ENCODE measurements at regions not wholly inside any gene's neighbourhood (a gene's known extent, or its start where the extent isn't known, plus 50 kb on each side); places are given as distances from the start of the nearest gene placed in this dataset.

GRCh38 chr2:200087451-200087850 is 132.1 kb downstream of the MAIP1 start:
- no peak overlapping the region for H3K9ac ChIP-seq (ENCODE audit: low read depth, low read length)
- no peaks in the 10 kb centered on the region for H3K36me3 ChIP-seq (ENCODE audit: insufficient read depth, low read depth, low read length)
- H3K4me3 ChIP-seq (ENCODE audit: low read length) = no peak overlapping the region
- no peaks in the 10 kb centered on the region for H3K9me3 ChIP-seq (ENCODE audit: insufficient read depth, low read depth, low read length)
- H3K27ac ChIP-seq (ENCODE audit: low read length) = no peak overlapping the region
- H3K4me1 ChIP-seq (ENCODE audit: insufficient read depth, low read length) = peaks cover 23% of the 10 kb centered on the region; the same call in 1 of the 2 replicates
- H3K27me3 ChIP-seq (ENCODE audit: insufficient read depth, low read length) = no peaks in the 10 kb centered on the region

- Histone ChIP-seq H3K27ac (ENCODE audit: low read length) (no peak overlapping the region), H3K27me3 (ENCODE audit: insufficient read depth, low read length) (no peaks in the 10 kb centered on the region), H3K36me3 (ENCODE audit: insufficient read depth, low read depth, low read length) (no peaks in the 10 kb centered on the region), H3K9me3 (ENCODE audit: insufficient read depth, low read depth, low read length) (no peaks in the 10 kb centered on the region), H3K9ac (ENCODE audit: low read depth, low read length) (no peak overlapping the region), H3K4me3 (ENCODE audit: low read length) (no peak overlapping the region), H3K4me1 (ENCODE audit: insufficient read depth, low read length) (peaks cover 23% of the 10 kb centered on the region; the same call in 1 of the 2 replicates)
Measured at GRCh38 chr2:200089040-200089755, 133.8 kb downstream of the MAIP1 start.

DNA sequence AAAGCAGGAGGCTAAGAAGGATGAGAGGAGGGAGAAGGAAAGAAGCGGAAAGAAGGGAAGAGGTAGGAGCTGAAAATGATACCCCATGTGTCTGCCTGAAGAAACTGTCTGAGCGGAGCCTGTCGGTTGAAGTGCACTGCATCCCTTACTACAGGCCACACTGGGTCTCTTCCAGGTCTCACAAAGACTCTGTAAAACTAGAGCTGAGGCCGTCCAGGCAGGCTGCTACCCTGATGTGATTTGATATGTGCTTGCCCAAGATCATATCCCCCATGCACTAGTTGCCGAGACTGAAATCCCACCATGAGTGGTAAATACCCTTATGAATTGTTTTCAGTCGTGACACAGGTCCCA is 134.4 kb downstream of the MAIP1 start:
- Histone ChIP-seq H3K9ac (ENCODE audit: low read depth, low read length) (no peak overlapping the region), H3K9me3 (ENCODE audit: insufficient read depth, low read depth, low read length) (no peaks in the 10 kb centered on the region), H3K36me3 (ENCODE audit: insufficient read depth, low read depth, low read length) (no peaks in the 10 kb centered on the region), H3K27me3 (ENCODE audit: insufficient read depth, low read length) (no peaks in the 10 kb centered on the region), H3K4me3 (ENCODE audit: low read length) (no peak overlapping the region), H3K27ac (ENCODE audit: low read length) (no peak overlapping the region), H3K4me1 (ENCODE audit: insufficient read depth, low read length) (peaks cover 23% of the 10 kb centered on the region; the same call in 1 of the 2 replicates)

DNA sequence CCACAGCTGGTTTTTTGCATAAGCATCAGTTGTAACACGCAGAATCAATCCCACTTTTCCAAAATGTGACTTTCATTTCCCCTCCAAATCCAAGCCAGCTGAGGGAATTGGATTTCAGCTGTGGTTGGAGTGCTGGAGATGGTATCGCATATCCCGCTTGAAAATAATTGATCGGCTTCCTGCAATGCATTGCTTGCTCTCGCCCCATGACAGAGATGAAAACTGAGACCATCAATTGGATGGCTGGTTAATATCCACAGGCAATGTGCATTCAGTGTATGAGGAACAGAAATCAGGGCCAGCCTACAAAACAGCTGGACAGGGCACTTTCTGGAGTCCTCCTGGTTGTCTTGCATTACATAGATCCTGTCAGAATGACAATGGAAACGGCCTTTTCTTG is 135.3 kb downstream of the MAIP1 start:
- Histone ChIP-seq H3K9me3 (ENCODE audit: insufficient read depth, low read depth, low read length) (no peaks in the 10 kb centered on the region), H3K36me3 (ENCODE audit: insufficient read depth, low read depth, low read length) (no peaks in the 10 kb centered on the region), H3K27ac (ENCODE audit: low read length) (no peak overlapping the region), H3K4me3 (ENCODE audit: low read length) (no peak overlapping the region), H3K27me3 (ENCODE audit: insufficient read depth, low read length) (no peaks in the 10 kb centered on the region), H3K9ac (ENCODE audit: low read depth, low read length) (no peak overlapping the region), H3K4me1 (ENCODE audit: insufficient read depth, low read length) (peaks cover 23% of the 10 kb centered on the region; the same call in 1 of the 2 replicates)

DNA sequence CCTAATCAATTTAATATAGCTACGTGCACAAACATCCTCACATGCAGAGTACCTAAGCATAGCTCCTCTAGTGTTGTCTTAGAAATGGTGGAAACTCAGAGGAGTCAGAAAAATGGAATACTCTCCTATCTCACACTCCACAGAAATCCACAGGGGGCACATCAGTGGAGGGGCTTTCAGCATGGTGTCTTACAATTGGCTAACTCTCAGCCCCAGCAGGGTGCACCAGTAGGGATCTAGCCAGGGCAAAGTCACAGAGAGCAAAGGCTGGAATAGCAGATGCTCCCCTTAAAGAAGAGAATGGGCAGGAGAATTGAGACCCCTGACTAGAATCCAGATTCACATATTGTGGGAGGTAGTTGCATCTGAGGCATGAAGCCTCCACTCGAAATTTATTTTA is 135.7 kb downstream of the MAIP1 start:
- no peaks in the 10 kb centered on the region for H3K27me3 ChIP-seq (ENCODE audit: insufficient read depth, low read length)
- no peak overlapping the region for H3K9ac ChIP-seq (ENCODE audit: low read depth, low read length)
- no peaks in the 10 kb centered on the region for H3K9me3 ChIP-seq (ENCODE audit: insufficient read depth, low read depth, low read length)
- no peak overlapping the region for H3K27ac ChIP-seq (ENCODE audit: low read length)
- peaks cover 23% of the 10 kb centered on the region; the same call in 1 of the 2 replicates for H3K4me1 ChIP-seq (ENCODE audit: insufficient read depth, low read length)
- H3K4me3 ChIP-seq (ENCODE audit: low read length) = no peak overlapping the region
- no peaks in the 10 kb centered on the region for H3K36me3 ChIP-seq (ENCODE audit: insufficient read depth, low read depth, low read length)

DNA sequence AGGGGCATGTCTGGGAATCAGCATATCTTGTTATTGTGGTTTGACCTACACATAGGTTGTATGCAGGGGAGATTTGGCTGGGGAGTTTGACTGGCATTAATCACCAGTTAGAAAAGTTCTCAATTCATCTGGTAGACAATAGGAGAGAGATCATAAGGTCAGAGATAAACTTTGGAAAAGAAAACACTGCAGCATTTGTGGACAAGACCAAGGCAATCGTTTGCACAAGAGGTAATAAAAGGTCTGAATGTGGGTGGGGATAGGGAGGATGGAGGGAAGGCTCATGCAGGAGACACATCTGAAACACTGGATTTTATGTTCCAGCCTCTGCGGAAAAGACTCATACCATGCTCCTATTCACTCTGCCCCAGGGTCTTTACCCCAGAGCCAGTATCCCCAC is 136.9 kb downstream of the MAIP1 start:
- Histone ChIP-seq H3K36me3 (ENCODE audit: insufficient read depth, low read depth, low read length) (no peaks in the 10 kb centered on the region), H3K4me3 (ENCODE audit: low read length) (no peak overlapping the region), H3K9ac (ENCODE audit: low read depth, low read length) (no peak overlapping the region)

GRCh38 chr2:200095436-200095835 is 140.1 kb downstream of the MAIP1 start:
- Histone ChIP-seq H3K4me3 (ENCODE audit: low read length) (no peak overlapping the region), H3K27ac (ENCODE audit: low read length) (no peak overlapping the region), H3K9ac (ENCODE audit: low read depth, low read length) (no peak overlapping the region), H3K4me1 (ENCODE audit: insufficient read depth, low read length) (peaks cover 11% of the 10 kb centered on the region; the same call in 1 of the 2 replicates), H3K36me3 (ENCODE audit: insufficient read depth, low read depth, low read length) (no peaks in the 10 kb centered on the region), H3K27me3 (ENCODE audit: insufficient read depth, low read length) (no peaks in the 10 kb centered on the region), H3K9me3 (ENCODE audit: insufficient read depth, low read depth, low read length) (no peaks in the 10 kb centered on the region)

More for the DNA sequence above, 136.9 kb downstream of the MAIP1 start:
- H3K27me3 ChIP-seq (ENCODE audit: insufficient read depth, low read length) = no peaks in the 10 kb centered on the region
- no peaks in the 10 kb centered on the region for H3K9me3 ChIP-seq (ENCODE audit: insufficient read depth, low read depth, low read length)
- no peak overlapping the region for H3K27ac ChIP-seq (ENCODE audit: low read length)
- peaks cover 23% of the 10 kb centered on the region; the same call in 1 of the 2 replicates for H3K4me1 ChIP-seq (ENCODE audit: insufficient read depth, low read length)

GRCh38 chr2:200099256-200099655 is 143.9 kb downstream of the MAIP1 start:
- no peak overlapping the region for H3K9ac ChIP-seq (ENCODE audit: low read depth, low read length)
- H3K9me3 ChIP-seq (ENCODE audit: insufficient read depth, low read depth, low read length) = no peaks in the 10 kb centered on the region
- no peaks in the 10 kb centered on the region for H3K27me3 ChIP-seq (ENCODE audit: insufficient read depth, low read length)
- H3K4me3 ChIP-seq (ENCODE audit: low read length) = no peak overlapping the region
- no peaks in the 10 kb centered on the region for H3K4me1 ChIP-seq (ENCODE audit: insufficient read depth, low read length)
- H3K36me3 ChIP-seq (ENCODE audit: insufficient read depth, low read depth, low read length) = no peaks in the 10 kb centered on the region
- H3K27ac ChIP-seq (ENCODE audit: low read length) = no peak overlapping the region

DNA sequence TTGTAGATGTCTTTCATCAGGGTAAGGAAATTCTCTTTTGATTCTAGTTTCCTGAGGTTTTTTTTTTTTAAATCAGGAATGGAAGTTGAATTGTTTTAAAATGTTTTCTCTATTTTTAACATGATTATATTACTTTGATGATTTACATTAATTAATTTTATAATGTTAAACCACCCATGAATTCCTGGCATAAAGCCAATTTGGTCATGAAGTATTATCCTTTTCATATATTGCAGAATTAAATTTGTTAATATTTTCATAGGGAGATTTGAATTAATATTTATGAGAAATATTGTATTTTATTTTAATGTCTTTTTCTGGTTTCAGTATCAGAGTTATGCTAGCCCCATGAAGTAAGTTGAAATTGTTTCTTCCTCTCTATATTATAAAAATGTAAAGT is 144.6 kb downstream of the MAIP1 start:
- Histone ChIP-seq H3K36me3 (ENCODE audit: insufficient read depth, low read depth, low read length) (no peaks in the 10 kb centered on the region), H3K9me3 (ENCODE audit: insufficient read depth, low read depth, low read length) (no peaks in the 10 kb centered on the region), H3K9ac (ENCODE audit: low read depth, low read length) (no peak overlapping the region), H3K27ac (ENCODE audit: low read length) (no peak overlapping the region), H3K27me3 (ENCODE audit: insufficient read depth, low read length) (no peaks in the 10 kb centered on the region), H3K4me3 (ENCODE audit: low read length) (no peak overlapping the region), H3K4me1 (ENCODE audit: insufficient read depth, low read length) (no peaks in the 10 kb centered on the region)

GRCh38 chr2:200101922-200102321 is 146.5 kb downstream of the MAIP1 start:
- H3K27me3 ChIP-seq (ENCODE audit: insufficient read depth, low read length) = no peaks in the 10 kb centered on the region
- H3K27ac ChIP-seq (ENCODE audit: low read length) = no peak overlapping the region
- no peak overlapping the region for H3K4me3 ChIP-seq (ENCODE audit: low read length)
- no peaks in the 10 kb centered on the region for H3K36me3 ChIP-seq (ENCODE audit: insufficient read depth, low read depth, low read length)
- H3K9me3 ChIP-seq (ENCODE audit: insufficient read depth, low read depth, low read length) = no peaks in the 10 kb centered on the region
- H3K4me1 ChIP-seq (ENCODE audit: insufficient read depth, low read length) = no peaks in the 10 kb centered on the region
- no peak overlapping the region for H3K9ac ChIP-seq (ENCODE audit: low read depth, low read length)

DNA sequence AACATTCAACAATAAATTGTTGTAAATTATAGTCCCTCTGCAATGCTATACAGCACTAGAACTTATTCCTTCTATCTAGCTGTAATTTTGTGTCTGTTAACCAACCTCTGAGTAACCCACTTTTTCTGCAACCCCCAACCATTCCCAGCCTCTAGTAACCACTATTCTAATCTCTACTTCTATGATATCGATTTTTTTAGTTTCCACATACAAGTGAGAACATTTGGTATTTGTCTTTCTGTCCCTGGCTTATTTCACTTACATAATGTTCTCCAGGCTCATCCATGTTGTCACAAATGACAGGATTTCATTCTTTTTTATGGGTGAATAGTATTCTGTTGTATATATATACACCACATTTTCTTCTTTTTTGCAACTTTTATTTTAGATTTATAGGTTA is 147.6 kb downstream of the MAIP1 start:
- Histone ChIP-seq H3K9ac (ENCODE audit: low read depth, low read length) (no peak overlapping the region), H3K4me1 (ENCODE audit: insufficient read depth, low read length) (no peaks in the 10 kb centered on the region), H3K27ac (ENCODE audit: low read length) (no peak overlapping the region), H3K27me3 (ENCODE audit: insufficient read depth, low read length) (no peaks in the 10 kb centered on the region), H3K36me3 (ENCODE audit: insufficient read depth, low read depth, low read length) (no peaks in the 10 kb centered on the region), H3K9me3 (ENCODE audit: insufficient read depth, low read depth, low read length) (no peaks in the 10 kb centered on the region), H3K4me3 (ENCODE audit: low read length) (no peak overlapping the region)

- H3K27me3 ChIP-seq (ENCODE audit: insufficient read depth, low read length) = no peaks in the 10 kb centered on the region
- no peaks in the 10 kb centered on the region for H3K4me1 ChIP-seq (ENCODE audit: insufficient read depth, low read length)
- no peaks in the 10 kb centered on the region for H3K36me3 ChIP-seq (ENCODE audit: insufficient read depth, low read depth, low read length)
- no peak overlapping the region for H3K4me3 ChIP-seq (ENCODE audit: low read length)
- H3K27ac ChIP-seq (ENCODE audit: low read length) = no peak overlapping the region
- H3K9me3 ChIP-seq (ENCODE audit: insufficient read depth, low read depth, low read length) = no peaks in the 10 kb centered on the region
- no peak overlapping the region for H3K9ac ChIP-seq (ENCODE audit: low read depth, low read length)
Measured at GRCh38 chr2:200104015-200104414, 148.6 kb downstream of the MAIP1 start.

Data from iPS-20b (cell line).